ENCODE measurements at regions not wholly inside any gene's neighbourhood (a gene's known extent, or its start where the extent isn't known, plus 50 kb on each side); places are given as distances from the start of the nearest gene placed in this dataset.

DNA sequence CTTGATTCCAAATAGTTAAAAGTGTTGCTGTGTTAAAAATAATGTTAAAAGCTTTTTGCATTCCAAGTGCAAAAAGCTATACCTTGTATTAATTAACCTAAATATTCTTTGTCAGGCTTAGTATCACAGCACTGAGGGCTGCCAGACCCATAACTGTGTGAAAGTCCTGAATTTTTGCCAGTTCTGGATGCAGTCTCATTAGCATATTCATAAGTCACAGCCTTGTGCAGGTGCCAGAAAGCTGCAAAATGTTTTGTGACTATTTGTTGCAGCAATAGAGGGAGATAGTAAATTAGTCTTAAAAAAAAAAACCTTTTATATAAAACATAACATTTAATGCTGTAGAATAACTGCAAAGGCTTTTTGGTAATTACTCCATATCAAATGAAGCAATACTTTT lies 56.6 kb downstream of the SLITRK1 start:
- no peak for DNase-seq
- Mint-ChIP-seq H3K4me1 (no peaks in the 10 kb centered on the region), H3K27ac (no peak overlapping the region), H3K9me3 (peaks cover 0 to 28% (median 6%) of the 10 kb centered on the region in 6 donors), H3K27me3 (ENCODE audit: low read depth in 3 of 3) (no peaks in the 10 kb centered on the region), H3K4me3 (no peak overlapping the region), H3K36me3 (no peaks in the 10 kb centered on the region)

DNA sequence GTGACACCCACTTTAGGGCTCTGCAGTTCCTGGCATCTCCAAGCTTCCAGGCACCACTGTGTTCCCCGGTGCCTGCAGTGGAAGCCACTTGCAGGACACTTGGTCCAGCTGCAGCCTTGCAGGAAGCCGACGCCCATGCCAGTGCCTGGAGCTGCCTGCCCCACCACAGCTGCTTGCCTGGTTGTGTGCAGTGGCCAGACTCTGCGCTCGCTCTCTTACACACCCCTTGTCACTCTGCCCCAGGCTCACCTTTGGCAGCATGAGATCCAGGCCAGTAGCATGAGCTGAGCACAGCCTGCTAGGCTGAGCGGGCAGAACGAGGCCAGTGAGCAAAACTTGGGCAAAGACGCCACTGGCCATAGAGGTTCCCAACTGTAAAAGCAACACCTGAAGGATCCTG lies 57.7 kb downstream of the SLITRK1 start:
- H3K27ac Mint-ChIP-seq: no peak overlapping the region
- peaks cover 0 to 19% (median 4%) of the 10 kb centered on the region in 6 donors for H3K9me3 Mint-ChIP-seq
- no peaks in the 10 kb centered on the region for H3K4me1 Mint-ChIP-seq
- H3K27me3 Mint-ChIP-seq (ENCODE audit: low read depth in 3 of 3): no peaks in the 10 kb centered on the region
- H3K4me3 Mint-ChIP-seq: no peak overlapping the region
- no peak for DNase-seq
- H3K36me3 Mint-ChIP-seq: no peaks in the 10 kb centered on the region

DNA sequence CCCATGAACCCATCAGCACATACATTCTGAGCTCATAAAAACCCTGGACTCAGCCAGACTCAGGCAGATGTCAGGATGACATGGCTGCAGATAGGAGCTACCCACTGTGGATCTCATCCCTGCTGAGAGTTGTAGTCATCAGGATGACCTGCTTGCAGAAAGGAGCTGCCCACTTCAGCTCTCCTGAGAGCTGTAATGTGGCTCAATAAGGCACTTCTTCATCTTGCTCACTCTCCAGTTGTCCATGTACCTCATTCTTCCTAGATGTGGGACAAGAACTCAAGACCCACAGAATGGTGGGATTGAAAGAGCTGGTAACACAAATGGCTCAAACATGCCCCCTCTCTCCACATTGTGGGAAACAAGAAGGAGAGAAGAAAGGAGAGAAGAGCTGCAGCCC lies 58.2 kb downstream of the SLITRK1 start:
- peaks cover 0 to 18% (median 6%) of the 10 kb centered on the region in 6 donors for H3K9me3 Mint-ChIP-seq
- H3K4me3 Mint-ChIP-seq: no peak overlapping the region
- no peaks in the 10 kb centered on the region for H3K4me1 Mint-ChIP-seq
- no peak overlapping the region for H3K27ac Mint-ChIP-seq
- H3K36me3 Mint-ChIP-seq: no peaks in the 10 kb centered on the region
- no peaks in the 10 kb centered on the region for H3K27me3 Mint-ChIP-seq (ENCODE audit: low read depth in 3 of 3)
- DNase-seq: no peak

DNA sequence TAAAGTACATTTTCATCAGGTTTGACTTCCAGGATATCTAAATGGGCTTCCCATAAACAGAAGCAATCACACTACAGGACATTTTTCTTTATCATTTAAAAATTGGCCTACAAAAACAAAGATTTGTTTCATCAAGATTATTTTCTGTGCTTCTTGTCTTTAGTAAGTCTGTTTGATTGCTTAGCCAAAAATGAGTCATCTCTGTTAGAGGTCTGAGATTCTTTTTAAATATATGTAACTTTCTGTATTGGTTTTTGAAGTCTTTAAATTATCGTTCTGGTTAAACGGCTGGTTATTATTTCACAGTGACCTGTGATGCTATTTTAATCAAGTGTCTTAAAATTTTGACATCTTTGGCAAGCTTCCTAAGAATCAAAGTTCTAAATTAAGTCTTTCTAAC lies 62.7 kb downstream of the SLITRK1 start:
- H3K27ac Mint-ChIP-seq: no peak overlapping the region
- no peak for DNase-seq
- peaks cover 4 to 22% (median 8%) of the 10 kb centered on the region in 6 donors for H3K9me3 Mint-ChIP-seq
- no peaks in the 10 kb centered on the region for H3K27me3 Mint-ChIP-seq (ENCODE audit: low read depth in 3 of 3)
- no peaks in the 10 kb centered on the region for H3K36me3 Mint-ChIP-seq
- no peak overlapping the region for H3K4me3 Mint-ChIP-seq
- no peaks in the 10 kb centered on the region for H3K4me1 Mint-ChIP-seq

DNA sequence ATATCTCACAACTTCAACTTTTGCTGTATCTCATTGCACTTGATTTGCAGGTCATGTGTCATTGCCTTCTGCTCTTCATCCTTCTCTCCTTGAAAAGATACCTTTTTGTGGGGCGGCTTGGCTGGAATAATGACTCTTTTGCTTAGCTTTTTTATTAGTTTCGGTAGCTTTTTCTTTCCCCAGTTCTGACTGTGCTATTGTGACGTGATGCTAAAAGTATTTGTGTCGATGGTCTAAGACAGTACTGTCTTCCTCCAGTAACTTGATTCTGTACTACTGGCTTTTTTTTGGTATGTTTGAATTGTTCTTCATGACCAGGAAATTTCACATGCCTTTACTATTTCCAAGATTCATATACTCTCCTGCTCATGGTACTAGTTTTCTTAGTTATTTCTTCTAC lies 63.1 kb downstream of the SLITRK1 start:
- no peak overlapping the region for H3K4me3 Mint-ChIP-seq
- H3K27ac Mint-ChIP-seq: no peak overlapping the region
- no peaks in the 10 kb centered on the region for H3K36me3 Mint-ChIP-seq
- no peaks in the 10 kb centered on the region for H3K27me3 Mint-ChIP-seq (ENCODE audit: low read depth in 3 of 3)
- H3K9me3 Mint-ChIP-seq: peaks cover 4 to 22% (median 8%) of the 10 kb centered on the region in 6 donors
- H3K4me1 Mint-ChIP-seq: no peaks in the 10 kb centered on the region
- no peak for DNase-seq

DNA sequence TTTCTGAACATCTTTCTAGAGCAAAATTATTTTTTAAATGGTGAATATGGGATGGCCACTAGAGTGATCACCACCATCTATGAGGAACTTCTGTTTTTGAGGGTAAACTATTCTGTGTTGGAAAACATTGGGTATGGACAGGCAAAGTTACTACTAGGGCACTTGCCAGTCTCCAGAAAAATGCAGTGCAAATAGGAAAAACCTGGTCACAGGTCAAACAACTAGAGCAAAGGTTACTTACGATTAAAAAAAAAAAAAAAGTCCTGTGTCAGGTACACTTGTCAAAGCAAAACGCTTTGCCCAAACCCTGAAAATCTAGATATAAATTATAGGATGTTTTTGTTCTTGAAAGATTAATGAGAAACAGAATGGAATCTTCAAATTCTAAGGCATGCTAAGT lies 66.2 kb downstream of the SLITRK1 start:
- Mint-ChIP-seq H3K4me1 (no peaks in the 10 kb centered on the region), H3K4me3 (no peak overlapping the region), H3K27me3 (ENCODE audit: low read depth in 3 of 3) (no peaks in the 10 kb centered on the region), H3K9me3 (peaks cover 4 to 21% (median 11%) of the 10 kb centered on the region in 6 donors), H3K36me3 (no peaks in the 10 kb centered on the region), H3K27ac (no peak overlapping the region)
- DNase-seq: no peak

DNA sequence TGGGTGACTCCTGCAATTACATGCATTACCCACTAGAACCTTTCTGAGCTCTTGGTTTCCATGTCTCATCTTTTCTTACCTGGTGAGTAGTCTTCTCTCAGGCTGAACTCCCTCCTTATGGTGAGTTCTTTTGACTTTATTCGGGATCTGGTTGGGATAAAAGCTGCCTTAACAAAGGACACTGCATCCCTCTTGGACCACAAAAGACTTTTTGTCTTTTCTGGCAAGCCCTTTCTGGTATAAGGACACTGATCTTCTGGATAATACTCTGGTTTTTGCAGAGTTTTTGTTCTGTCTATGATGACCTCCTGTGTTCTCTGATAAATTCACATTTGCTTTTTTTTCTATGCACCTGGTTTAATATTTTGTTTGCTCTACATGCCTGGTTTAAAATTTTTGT lies 66.7 kb downstream of the SLITRK1 start:
- no peak for DNase-seq
- Mint-ChIP-seq H3K27me3 (ENCODE audit: low read depth in 3 of 3) (no peaks in the 10 kb centered on the region), H3K4me1 (no peaks in the 10 kb centered on the region), H3K27ac (no peak overlapping the region), H3K36me3 (no peaks in the 10 kb centered on the region), H3K9me3 (peaks cover 4 to 21% (median 11%) of the 10 kb centered on the region in 6 donors), H3K4me3 (no peak overlapping the region)

DNA sequence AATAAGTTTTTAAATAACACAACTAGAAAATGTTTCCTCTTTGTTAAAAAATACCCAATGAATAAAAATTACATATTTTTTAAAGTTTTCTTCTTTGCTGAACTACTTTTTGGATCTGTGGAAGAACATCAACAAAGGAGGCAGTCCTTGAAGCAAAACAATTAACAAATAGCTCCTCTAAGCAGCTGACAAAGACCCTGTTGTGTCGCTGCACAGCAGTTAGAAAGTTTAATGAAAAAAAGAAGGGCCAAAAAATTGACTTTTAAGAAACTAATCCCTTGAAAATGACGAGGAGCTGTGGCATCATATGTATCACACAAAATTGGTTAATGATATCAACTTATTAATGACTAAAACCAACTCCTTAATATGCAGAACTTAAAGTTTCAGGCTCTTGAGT lies 72.1 kb downstream of the SLITRK1 start:
- Mint-ChIP-seq H3K4me1 (no peaks in the 10 kb centered on the region), H3K4me3 (no peak overlapping the region), H3K27ac (no peak overlapping the region), H3K9me3 (peaks cover 0 to 12% (median 5%) of the 10 kb centered on the region in 6 donors), H3K36me3 (no peaks in the 10 kb centered on the region), H3K27me3 (ENCODE audit: low read depth in 3 of 3) (no peaks in the 10 kb centered on the region)
- no peak for DNase-seq

DNA sequence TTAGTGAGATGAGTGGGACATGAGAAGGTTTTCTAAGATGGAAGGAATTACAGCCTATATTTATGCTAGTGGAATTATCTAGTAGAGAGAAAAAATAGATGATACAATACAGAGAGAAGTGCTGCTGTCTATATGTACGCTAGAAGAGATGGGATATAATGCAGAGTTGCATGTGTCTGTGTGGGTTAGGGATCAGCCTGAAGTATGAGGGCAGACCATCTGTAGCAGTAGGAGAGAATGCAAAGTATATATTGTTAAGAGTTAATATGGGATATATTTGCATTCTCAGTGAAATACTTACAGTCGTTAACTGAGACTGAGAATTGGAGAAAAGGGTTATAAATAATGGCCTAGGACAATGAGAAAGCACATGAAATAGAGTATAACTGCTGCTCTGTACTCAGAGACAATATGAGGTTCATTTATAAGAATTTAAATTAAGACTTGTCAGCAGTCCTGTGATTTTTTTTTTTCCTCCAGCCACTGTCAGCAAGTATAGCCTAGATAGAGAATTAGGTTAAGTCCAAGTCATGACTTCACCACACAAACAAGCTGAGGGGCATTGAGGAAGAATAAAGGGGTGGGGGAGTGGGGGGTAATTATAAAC lies 77.8 kb downstream of the SLITRK1 start:
- peaks cover 0 to 8% (median 3%) of the 10 kb centered on the region in 6 donors for H3K9me3 Mint-ChIP-seq
- no peak for DNase-seq
- no peaks in the 10 kb centered on the region for H3K36me3 Mint-ChIP-seq
- no peak overlapping the region for H3K27ac Mint-ChIP-seq
- H3K27me3 Mint-ChIP-seq (ENCODE audit: low read depth in 3 of 3): no peaks in the 10 kb centered on the region
- H3K4me1 Mint-ChIP-seq: no peaks in the 10 kb centered on the region
- no peak overlapping the region for H3K4me3 Mint-ChIP-seq

DNA sequence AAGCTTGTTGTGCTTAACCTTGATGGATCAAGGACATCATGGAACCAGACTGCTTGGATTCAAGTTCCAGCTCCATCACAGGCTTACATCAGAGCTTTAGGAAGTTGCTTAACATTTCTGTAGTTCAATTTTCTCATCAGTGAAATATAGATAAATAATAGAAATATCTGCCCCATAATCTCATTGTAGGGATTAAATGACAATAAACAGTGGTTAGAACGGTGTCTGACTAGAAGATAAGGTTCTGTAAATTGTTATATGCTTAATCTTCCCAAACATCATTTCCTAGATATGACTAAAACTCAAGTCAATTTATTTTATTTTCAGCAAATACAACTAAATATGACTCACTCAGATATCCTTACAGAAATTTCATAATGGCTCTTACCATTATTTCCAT lies 83.5 kb downstream of the SLITRK1 start:
- H3K9me3 Mint-ChIP-seq: peaks cover 3 to 16% (median 5%) of the 10 kb centered on the region in 6 donors
- H3K4me1 Mint-ChIP-seq: no peaks in the 10 kb centered on the region
- no peak overlapping the region for H3K4me3 Mint-ChIP-seq
- no peaks in the 10 kb centered on the region for H3K27me3 Mint-ChIP-seq (ENCODE audit: low read depth in 3 of 3)
- no peaks in the 10 kb centered on the region for H3K36me3 Mint-ChIP-seq
- DNase-seq: no peak
- H3K27ac Mint-ChIP-seq: no peak overlapping the region

DNA sequence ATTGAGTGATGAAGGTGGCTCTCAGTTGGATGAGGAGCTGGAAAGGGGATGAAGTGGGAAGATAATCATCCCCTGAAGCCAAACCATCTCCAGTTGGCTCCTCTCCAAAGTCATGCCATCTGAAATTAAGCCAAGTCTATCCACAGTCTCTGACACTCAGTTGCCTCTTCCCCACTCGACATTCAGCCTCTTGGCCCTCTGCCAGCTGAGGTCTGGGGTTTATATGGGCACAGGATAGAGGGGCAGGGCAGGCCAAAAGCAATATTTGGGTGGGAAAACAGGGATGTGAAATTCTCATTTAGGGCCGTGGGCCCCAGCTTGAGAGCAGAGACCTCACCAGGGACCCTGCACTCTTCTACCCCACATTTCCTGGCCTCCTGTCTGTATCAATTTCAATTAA lies 85.9 kb downstream of the SLITRK1 start:
- Mint-ChIP-seq H3K27ac (no peak overlapping the region), H3K27me3 (ENCODE audit: low read depth in 3 of 3) (no peaks in the 10 kb centered on the region), H3K4me3 (no peak overlapping the region), H3K9me3 (peaks cover 0 to 16% (median 2%) of the 10 kb centered on the region in 6 donors), H3K36me3 (no peaks in the 10 kb centered on the region), H3K4me1 (no peaks in the 10 kb centered on the region)
- DNase-seq: no peak

DNA sequence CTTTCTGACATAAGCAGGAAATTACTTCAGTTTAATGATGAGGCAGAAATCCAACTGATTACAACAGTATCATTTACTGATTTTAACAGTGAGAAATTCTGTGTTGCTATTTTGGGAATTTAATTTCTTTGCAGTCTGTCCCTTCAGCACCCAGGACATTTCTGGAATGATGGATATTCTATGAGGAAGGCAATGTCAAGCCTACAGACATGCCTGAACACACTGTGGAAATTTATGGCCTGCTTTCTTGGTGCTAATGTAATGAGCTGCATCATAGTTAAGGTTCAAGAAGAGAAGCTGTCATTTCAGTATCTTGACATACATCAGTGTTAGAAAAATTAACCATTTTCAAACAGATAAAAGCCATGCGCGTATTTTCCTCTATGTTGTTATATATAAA lies 87.7 kb downstream of the SLITRK1 start:
- Mint-ChIP-seq H3K4me1 (no peaks in the 10 kb centered on the region), H3K4me3 (no peak overlapping the region), H3K36me3 (no peaks in the 10 kb centered on the region), H3K9me3 (peaks cover 0 to 16% (median 3%) of the 10 kb centered on the region in 6 donors), H3K27me3 (ENCODE audit: low read depth in 3 of 3) (no peaks in the 10 kb centered on the region), H3K27ac (no peak overlapping the region)
- no peak for DNase-seq

DNA sequence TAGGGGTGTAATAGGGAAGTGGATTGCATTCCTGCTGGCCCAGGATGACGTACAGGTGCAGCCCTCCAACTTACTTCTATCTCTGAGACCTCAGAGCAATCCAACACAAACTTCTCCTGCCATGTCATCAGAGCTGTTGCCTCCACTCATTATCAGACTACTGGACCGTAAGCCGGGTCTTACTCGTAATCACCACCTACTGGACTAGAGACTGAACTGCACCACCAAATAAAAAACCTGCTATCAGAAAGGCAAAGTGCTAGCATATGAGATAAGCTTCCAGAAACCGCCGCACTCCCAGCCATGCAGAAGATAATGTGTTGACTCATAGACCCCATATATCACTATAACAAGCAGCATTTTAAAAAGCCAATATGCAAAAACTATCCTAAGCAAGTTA lies 102.0 kb downstream of the SLITRK1 start:
- DNase-seq: no peak
- H3K27ac Mint-ChIP-seq: no peak overlapping the region
- no peaks in the 10 kb centered on the region for H3K36me3 Mint-ChIP-seq
- no peak overlapping the region for H3K4me3 Mint-ChIP-seq
- peaks cover 5 to 21% (median 6%) of the 10 kb centered on the region in 6 donors for H3K9me3 Mint-ChIP-seq
- no peaks in the 10 kb centered on the region for H3K4me1 Mint-ChIP-seq
- peaks cover 0 to 2% (median 0%) of the 10 kb centered on the region in 3 donors for H3K27me3 Mint-ChIP-seq (ENCODE audit: low read depth in 3 of 3)

DNA sequence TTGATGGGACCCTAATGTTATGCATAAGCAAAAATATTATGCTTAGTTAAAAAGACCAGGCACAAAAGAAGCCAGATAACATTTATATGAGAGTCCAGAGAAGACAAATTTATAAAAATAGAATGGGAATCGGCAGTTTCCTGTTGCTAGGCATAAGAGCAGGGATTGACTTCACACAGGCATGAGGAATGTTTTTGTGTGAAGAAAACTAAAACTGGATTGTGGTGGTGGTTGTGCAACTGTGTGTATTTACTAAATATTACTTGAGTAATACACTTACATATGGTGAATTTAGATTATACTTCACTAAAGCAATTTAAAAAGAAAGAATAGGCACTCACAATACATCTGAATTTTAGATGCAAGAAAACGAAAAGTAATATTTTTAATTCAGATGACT lies 108.3 kb downstream of the SLITRK1 start:
- peaks cover 0 to 2% (median 0%) of the 10 kb centered on the region in 3 donors for H3K27me3 Mint-ChIP-seq (ENCODE audit: low read depth in 3 of 3)
- peaks cover 0 to 21% (median 6%) of the 10 kb centered on the region in 6 donors for H3K9me3 Mint-ChIP-seq
- no peak overlapping the region for H3K27ac Mint-ChIP-seq
- H3K4me3 Mint-ChIP-seq: no peak overlapping the region
- H3K36me3 Mint-ChIP-seq: no peaks in the 10 kb centered on the region
- H3K4me1 Mint-ChIP-seq: no peaks in the 10 kb centered on the region
- no peak for DNase-seq

DNA sequence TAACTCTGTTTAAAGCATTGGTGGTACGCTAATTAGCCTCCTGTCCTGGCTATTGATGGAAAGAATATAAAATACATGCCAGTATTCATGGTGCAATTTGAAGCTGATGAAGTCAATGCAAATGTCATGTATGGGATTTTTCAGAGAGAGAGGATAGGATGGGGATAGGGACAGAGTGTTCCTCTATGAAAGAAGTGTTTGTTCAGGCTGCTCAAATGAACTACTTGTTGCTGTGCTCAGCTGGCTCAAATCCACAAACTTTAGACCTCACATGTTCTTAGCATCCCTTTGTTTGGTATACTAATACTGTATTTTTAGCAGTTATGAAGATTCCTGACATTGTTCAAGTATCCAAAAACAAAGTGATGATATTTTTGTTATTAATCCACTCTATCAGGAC lies 116.5 kb downstream of the SLITRK1 start:
- DNase-seq: no peak
- H3K36me3 Mint-ChIP-seq: no peaks in the 10 kb centered on the region
- peaks cover 2 to 19% (median 8%) of the 10 kb centered on the region in 6 donors for H3K9me3 Mint-ChIP-seq
- H3K4me1 Mint-ChIP-seq: no peaks in the 10 kb centered on the region
- H3K4me3 Mint-ChIP-seq: no peak overlapping the region
- no peak overlapping the region for H3K27ac Mint-ChIP-seq
- H3K27me3 Mint-ChIP-seq (ENCODE audit: low read depth in 3 of 3): no peaks in the 10 kb centered on the region

Data from immature natural killer cell (primary cell).